ENCODE measurements at regions not wholly inside any gene's neighbourhood (a gene's known extent, or its start where the extent isn't known, plus 50 kb on each side); places are given as distances from the start of the nearest gene placed in this dataset.

DNA sequence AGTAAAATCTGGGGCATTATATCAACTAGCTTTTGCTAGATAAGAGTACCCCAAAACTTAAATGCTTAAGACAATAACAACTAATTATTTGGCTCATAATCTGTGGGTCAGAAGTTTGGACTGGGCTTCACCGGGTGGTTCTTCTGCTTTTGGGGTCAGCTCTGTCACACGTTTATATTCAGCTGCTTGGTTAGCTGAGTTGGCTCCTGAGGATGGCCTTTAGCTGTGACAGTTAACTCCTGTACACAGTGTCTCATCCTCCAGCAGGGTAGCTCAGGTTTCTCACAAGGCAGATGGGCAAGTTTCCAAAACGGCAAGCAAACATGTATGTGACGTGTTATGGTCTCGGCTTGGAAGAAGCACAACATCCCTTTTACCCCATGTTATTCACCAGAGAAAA, 488.2 kb downstream of the TLE4 start:
- TF ChIP-seq EZH2 (IDR thresholded peaks at IDR 0.05) (no peak), POLR2AphosphoS5 (IDR thresholded peaks at IDR 0.05; ENCODE audit: borderline replicate concordance, low read depth, low read length) (no peak)
